ENCODE measurements at regions not wholly inside any gene's neighbourhood (a gene's known extent, or its start where the extent isn't known, plus 50 kb on each side); places are given as distances from the start of the nearest gene placed in this dataset.

DNA sequence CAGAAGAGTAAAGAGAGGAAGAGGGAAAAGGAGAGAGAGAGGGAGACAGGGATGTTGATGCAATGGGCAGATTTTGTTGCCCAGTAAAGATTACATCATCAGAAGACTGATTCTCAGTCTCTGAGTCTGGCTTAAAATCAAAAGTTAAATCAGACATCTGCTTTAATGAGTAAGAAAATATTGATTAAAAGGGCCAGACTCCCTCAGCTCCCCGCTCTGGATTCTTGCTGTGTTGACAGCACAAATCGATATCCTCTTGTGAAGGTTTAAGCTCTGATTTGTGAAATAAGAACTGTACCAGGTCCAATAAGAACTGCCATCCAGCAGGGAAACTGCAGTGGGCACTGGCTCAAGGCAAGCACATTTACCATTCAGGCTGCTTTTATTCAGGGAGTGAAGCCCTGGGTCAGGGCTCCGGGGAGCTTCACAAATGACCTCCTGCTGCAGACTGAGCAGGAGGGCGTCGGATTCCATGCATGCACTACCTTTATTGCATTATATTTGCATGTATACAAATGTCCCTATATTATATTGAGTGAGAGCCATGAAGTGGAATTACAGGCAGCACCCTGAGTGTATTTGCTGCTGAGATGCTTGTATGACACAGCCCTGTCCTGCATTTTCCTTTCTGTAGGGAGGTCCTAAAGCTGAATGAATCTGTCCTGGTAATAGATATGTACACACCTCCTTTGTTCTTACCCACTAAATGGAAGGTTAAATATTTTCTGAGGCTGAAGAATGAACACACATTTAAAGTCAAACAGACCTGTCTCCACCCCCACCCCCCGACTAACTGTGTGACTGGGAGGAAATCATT is 401.5 kb downstream of the REEP3 start:
- TF ChIP-seq CTCF (IDR thresholded peaks at IDR 0.05) (no peak), POLR2A (IDR thresholded peaks at IDR 0.05) (no peak), POLR2AphosphoS5 (IDR thresholded peaks at IDR 0.05) (no peak)
